Stimulated activated CD4-positive, alpha-beta T cell treated with anti-CD3 and anti-CD28 coated beads, Interleukin-12 subunit alpha, Interleukin-12 subunit beta, amount 100 ng/mL, for 4 hours (primary cell): ENCODE measurements at regions not wholly inside any gene's neighbourhood (a gene's known extent, or its start where the extent isn't known, plus 50 kb on each side); places are given as distances from the start of the nearest gene placed in this dataset.
"Not testable (repeated sequence)": the region's sequence is repeated elsewhere in the genome, so short reads cannot be mapped to it uniquely, and the experiment has no call there.

Experiments
- DNase-seq: peaks from one replicate; pipeline ENCODE4 v3.0.0-alpha.2; 2020

- DNase-seq, result no peak
Measured at GRCh38 chr18:8501044-8501443, 108.2 kb upstream of the RAB12 start.

GRCh38 chr18:8503248-8503647 is 106.0 kb upstream of the RAB12 start:
- no peak for DNase-seq

GRCh38 chr18:8504424-8504823 is 104.8 kb upstream of the RAB12 start:
- no peak for DNase-seq

- no peak for DNase-seq
Measured at GRCh38 chr18:8504880-8505435, 104.3 kb upstream of the RAB12 start.

GRCh38 chr18:8506251-8507049 is 102.8 kb upstream of the RAB12 start:
- DNase-seq, result no peak

- DNase-seq, result no peak
Measured at GRCh38 chr18:8507361-8507760, 101.9 kb upstream of the RAB12 start.

GRCh38 chr18:8507915-8508705 is 101.1 kb upstream of the RAB12 start:
- no peak for DNase-seq

- no peak for DNase-seq
Measured at GRCh38 chr18:8513249-8513648, 96.0 kb upstream of the RAB12 start.

GRCh38 chr18:8514409-8514808 is 94.8 kb upstream of the RAB12 start:
- DNase-seq, result no peak

GRCh38 chr18:8515142-8515865 is 93.9 kb upstream of the RAB12 start:
- no peak for DNase-seq

- no peak for DNase-seq
Measured at GRCh38 chr18:8516371-8517250, 92.6 kb upstream of the RAB12 start.

GRCh38 chr18:8517276-8517675 is 92.0 kb upstream of the RAB12 start:
- no peak for DNase-seq

- no peak for DNase-seq
Measured at GRCh38 chr18:8519102-8519501, 90.1 kb upstream of the RAB12 start.

- no peak for DNase-seq
Measured at GRCh38 chr18:8520266-8520665, 89.0 kb upstream of the RAB12 start.

GRCh38 chr18:8522756-8523155 is 86.5 kb upstream of the RAB12 start:
- DNase-seq, result no peak

GRCh38 chr18:8525692-8526091 is 83.5 kb upstream of the RAB12 start:
- DNase-seq, result no peak

GRCh38 chr18:8526332-8526731 is 82.9 kb upstream of the RAB12 start:
- DNase-seq, result no peak

GRCh38 chr18:8529609-8530008 is 79.6 kb upstream of the RAB12 start:
- no peak for DNase-seq

- DNase-seq, result not testable (repeated sequence)
Measured at GRCh38 chr18:8531084-8531483, 78.2 kb upstream of the RAB12 start.

- no peak for DNase-seq
Measured at GRCh38 chr18:8536231-8536630, 73.0 kb upstream of the RAB12 start.

- no peak for DNase-seq
Measured at GRCh38 chr18:8536922-8537321, 72.3 kb upstream of the RAB12 start.

GRCh38 chr18:8537400-8537799 is 71.8 kb upstream of the RAB12 start:
- no peak for DNase-seq
